GM21619 (cell line): ENCODE measurements at regions not wholly inside any gene's neighbourhood (a gene's known extent, or its start where the extent isn't known, plus 50 kb on each side); places are given as distances from the start of the nearest gene placed in this dataset.
"Not testable (repeated sequence)": the region's sequence is repeated elsewhere in the genome, so short reads cannot be mapped to it uniquely, and the experiment has no call there.

Source experiments
- ATAC-seq: cut with Tn5 transposase; IDR thresholded peaks from one replicate; pipeline ENCODE4 v1.9.1; 2021; ENCODE audit not compliant: unreplicated experiment

- no peak for ATAC-seq
Measured at GRCh38 chr2:51855683-51856082, 823.8 kb upstream of the NRXN1 start.

GRCh38 chr2:51846796-51847195, 814.9 kb upstream of the NRXN1 start:
- no peak for ATAC-seq

- no peak for ATAC-seq
Measured at GRCh38 chr2:51846018-51846417, 814.1 kb upstream of the NRXN1 start.

- no peak for ATAC-seq
Measured at GRCh38 chr2:51844596-51844995, 812.7 kb upstream of the NRXN1 start.

- ATAC-seq: no peak
Measured at GRCh38 chr2:51829477-51829876, 797.5 kb upstream of the NRXN1 start.

GRCh38 chr2:51825823-51826222, 793.9 kb upstream of the NRXN1 start:
- ATAC-seq: no peak

- ATAC-seq: no peak
Measured at GRCh38 chr2:51813247-51813646, 781.3 kb upstream of the NRXN1 start.

- ATAC-seq: no peak
Measured at GRCh38 chr2:51812138-51812866, 780.4 kb upstream of the NRXN1 start.

- ATAC-seq: no peak
Measured at GRCh38 chr2:51810197-51810596, 778.3 kb upstream of the NRXN1 start.

- no peak for ATAC-seq
Measured at GRCh38 chr2:51807229-51807628, 775.3 kb upstream of the NRXN1 start.

- ATAC-seq: no peak
Measured at GRCh38 chr2:51795248-51795888, 763.4 kb upstream of the NRXN1 start.

- no peak for ATAC-seq
Measured at GRCh38 chr2:51791496-51791895, 759.6 kb upstream of the NRXN1 start.

GRCh38 chr2:51790854-51791253, 758.9 kb upstream of the NRXN1 start:
- no peak for ATAC-seq

- no peak for ATAC-seq
Measured at GRCh38 chr2:51789918-51790317, 758.0 kb upstream of the NRXN1 start.

GRCh38 chr2:51782921-51783765, 751.2 kb upstream of the NRXN1 start:
- ATAC-seq: no peak

GRCh38 chr2:51781691-51782090, 749.8 kb upstream of the NRXN1 start:
- ATAC-seq: no peak

GRCh38 chr2:51780353-51780752, 748.4 kb upstream of the NRXN1 start:
- no peak for ATAC-seq

- ATAC-seq: not testable (repeated sequence)
Measured at GRCh38 chr2:51779723-51780122, 747.8 kb upstream of the NRXN1 start.

- no peak for ATAC-seq
Measured at GRCh38 chr2:51778806-51779205, 746.9 kb upstream of the NRXN1 start.

GRCh38 chr2:51774606-51775005, 742.7 kb upstream of the NRXN1 start:
- not testable (repeated sequence) for ATAC-seq

- ATAC-seq: no peak
Measured at GRCh38 chr2:51760441-51760840, 728.5 kb upstream of the NRXN1 start.

GRCh38 chr2:51758081-51758480, 726.1 kb upstream of the NRXN1 start:
- ATAC-seq: no peak
